ENCODE measurements at regions not wholly inside any gene's neighbourhood (a gene's known extent, or its start where the extent isn't known, plus 50 kb on each side); places are given as distances from the start of the nearest gene placed in this dataset.

DNA sequence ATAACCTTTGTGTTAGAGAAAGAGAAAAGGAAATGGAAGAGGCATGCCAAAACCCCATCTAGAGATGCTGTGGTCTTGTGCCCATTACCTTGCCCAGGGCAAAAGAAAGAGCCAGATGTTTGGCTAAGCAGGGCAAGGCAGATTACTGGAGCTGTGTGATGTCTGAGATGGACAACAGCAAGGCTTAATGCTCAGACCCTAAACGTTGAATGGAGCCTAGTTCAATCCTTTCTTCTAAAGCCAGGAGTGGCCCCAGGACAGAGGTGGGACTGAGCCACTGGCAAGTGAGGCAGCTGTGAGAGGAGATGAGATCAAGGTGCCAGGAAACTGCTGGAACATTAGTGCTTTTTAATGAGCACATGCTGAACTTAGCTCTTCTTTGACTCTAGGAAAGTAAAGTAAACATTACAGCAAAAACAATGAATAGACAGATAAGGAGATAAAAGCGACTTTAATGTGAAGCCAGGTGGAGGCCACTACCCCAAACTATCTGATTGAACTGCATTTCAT, 143.0 kb upstream of the EGFLAM start:
- Histone ChIP-seq H3K36me3 (replicated peaks in 1 of 2) (no peaks in the 10 kb centered on the region), H3K27me3 (no peaks in the 10 kb centered on the region), H3K4me1 (replicated peaks in 1 of 2) (no peaks in the 10 kb centered on the region), H3K27ac (no peak overlapping the region), H3K9me3 (replicated peaks in 1 of 3) (no peaks in the 10 kb centered on the region), H3K4me3 (no peak overlapping the region)
- WGBS, 4 donors: 27 to 41% (median 39%) methylated on average over 2 of the region's 2 CpGs
- DNase-seq: no peak
- intact Hi-C loops (cut with DNase I): no loop called here
- no peak for TF ChIP-seq POLR2A (IDR thresholded peaks at IDR 0.05)
- TF ChIP-seq, protein P1, sequence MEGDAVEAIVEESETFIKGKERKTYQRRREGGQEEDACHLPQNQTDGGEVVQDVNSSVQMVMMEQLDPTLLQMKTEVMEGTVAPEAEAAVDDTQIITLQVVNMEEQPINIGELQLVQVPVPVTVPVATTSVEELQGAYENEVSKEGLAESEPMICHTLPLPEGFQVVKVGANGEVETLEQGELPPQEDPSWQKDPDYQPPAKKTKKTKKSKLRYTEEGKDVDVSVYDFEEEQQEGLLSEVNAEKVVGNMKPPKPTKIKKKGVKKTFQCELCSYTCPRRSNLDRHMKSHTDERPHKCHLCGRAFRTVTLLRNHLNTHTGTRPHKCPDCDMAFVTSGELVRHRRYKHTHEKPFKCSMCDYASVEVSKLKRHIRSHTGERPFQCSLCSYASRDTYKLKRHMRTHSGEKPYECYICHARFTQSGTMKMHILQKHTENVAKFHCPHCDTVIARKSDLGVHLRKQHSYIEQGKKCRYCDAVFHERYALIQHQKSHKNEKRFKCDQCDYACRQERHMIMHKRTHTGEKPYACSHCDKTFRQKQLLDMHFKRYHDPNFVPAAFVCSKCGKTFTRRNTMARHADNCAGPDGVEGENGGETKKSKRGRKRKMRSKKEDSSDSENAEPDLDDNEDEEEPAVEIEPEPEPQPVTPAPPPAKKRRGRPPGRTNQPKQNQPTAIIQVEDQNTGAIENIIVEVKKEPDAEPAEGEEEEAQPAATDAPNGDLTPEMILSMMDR (IDR thresholded peaks at IDR 0.05): no peak

DNA sequence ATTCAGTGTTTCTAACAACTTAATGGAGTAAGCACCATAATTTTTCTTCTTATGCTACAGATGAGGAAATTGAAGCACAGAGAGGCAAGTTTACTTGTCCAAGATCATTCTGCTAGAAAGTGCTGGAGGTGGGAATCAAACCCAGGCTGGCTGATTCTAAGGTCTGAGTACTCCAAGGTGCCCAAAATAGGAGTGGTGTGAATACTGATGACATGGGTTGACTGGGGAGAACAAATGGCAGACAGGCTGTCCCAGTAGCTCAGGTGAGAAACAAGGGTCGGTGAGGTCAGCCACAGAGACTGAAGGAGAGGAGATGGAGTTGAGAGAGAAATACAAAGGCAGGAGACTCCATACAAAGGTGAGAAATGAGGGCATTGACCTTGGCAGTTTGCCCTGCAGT, 144.5 kb upstream of the EGFLAM start:
- TF ChIP-seq, protein P1 (IDR thresholded peaks at IDR 0.05): no peak
- no peak for TF ChIP-seq POLR2A (IDR thresholded peaks at IDR 0.05)
- Histone ChIP-seq H3K4me1 (replicated peaks in 1 of 2) (no peaks in the 10 kb centered on the region), H3K4me3 (no peak overlapping the region), H3K36me3 (replicated peaks in 1 of 2) (no peaks in the 10 kb centered on the region), H3K9me3 (replicated peaks in 1 of 3) (no peaks in the 10 kb centered on the region), H3K27me3 (no peaks in the 10 kb centered on the region), H3K27ac (no peak overlapping the region)
- 75 to 93% (median 83%) methylated on average over 1 of the region's 1 CpG for WGBS, 4 donors
- DNase-seq: no peak
- intact Hi-C loops (cut with DNase I): no loop called here

DNA sequence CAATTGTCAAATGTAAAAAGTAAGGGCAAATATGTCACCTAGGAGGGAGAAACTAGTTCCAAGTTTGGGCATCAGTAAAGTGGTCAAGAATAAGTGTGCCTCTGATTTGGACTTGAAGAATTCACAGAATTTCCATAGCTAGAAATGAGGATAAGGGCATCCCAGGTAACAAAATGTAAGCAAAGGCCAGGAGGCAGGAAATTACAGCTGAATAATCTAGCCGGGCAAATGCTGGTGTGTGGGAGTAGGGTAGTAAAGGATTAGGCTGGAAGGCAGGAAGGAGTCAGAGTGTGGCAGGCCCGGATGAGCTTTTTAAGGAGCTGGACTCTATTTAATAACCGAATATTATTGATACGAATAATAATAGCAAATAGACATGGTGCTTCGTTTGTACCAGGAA, 144.9 kb upstream of the EGFLAM start:
- H3K9me3 ChIP-seq (replicated peaks in 1 of 3): no peaks in the 10 kb centered on the region
- TF ChIP-seq, protein P1 (IDR thresholded peaks at IDR 0.05): no peak
- TF ChIP-seq POLR2A (IDR thresholded peaks at IDR 0.05): no peak
- H3K4me3 ChIP-seq: no peak overlapping the region
- intact Hi-C loops (cut with DNase I): no loop called here
- H3K27ac ChIP-seq: no peak overlapping the region
- H3K27me3 ChIP-seq: no peaks in the 10 kb centered on the region
- DNase-seq: no peak
- no peaks in the 10 kb centered on the region for H3K4me1 ChIP-seq (replicated peaks in 1 of 2)
- WGBS, 4 donors: 87 to 93% (median 88%) methylated on average over 5 of the region's 5 CpGs
- no peaks in the 10 kb centered on the region for H3K36me3 ChIP-seq (replicated peaks in 1 of 2)

DNA sequence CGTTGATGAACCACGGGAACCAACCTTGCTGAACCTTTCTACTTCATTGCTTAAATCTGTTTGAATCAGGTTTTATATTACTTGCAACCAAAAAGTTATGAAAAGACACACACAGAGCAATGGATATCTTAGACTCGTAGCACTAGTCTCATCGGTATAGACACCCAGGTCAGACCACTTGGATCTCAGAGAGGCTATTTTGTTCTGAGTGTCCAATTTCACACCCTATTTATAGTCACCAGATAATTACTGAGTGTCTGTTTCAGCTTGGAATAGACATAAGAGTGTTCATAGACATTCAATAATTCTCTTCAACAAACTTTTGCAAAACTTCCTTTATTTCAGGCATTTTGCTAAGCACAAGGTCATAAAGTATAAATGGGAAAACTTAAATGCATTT, 145.4 kb upstream of the EGFLAM start:
- intact Hi-C loops (cut with DNase I): no loop called here
- WGBS, 4 donors: 90 to 93% (median 91%) methylated on average over 4 of the region's 4 CpGs
- no peak for TF ChIP-seq POLR2A (IDR thresholded peaks at IDR 0.05)
- TF ChIP-seq, protein P1 (IDR thresholded peaks at IDR 0.05): no peak

More for the DNA sequence above, 145.4 kb upstream of the EGFLAM start:
- H3K4me3 ChIP-seq: no peak overlapping the region
- no peaks in the 10 kb centered on the region for H3K27me3 ChIP-seq
- no peaks in the 10 kb centered on the region for H3K36me3 ChIP-seq (replicated peaks in 1 of 2)
- no peak for DNase-seq
- H3K9me3 ChIP-seq (replicated peaks in 1 of 3): no peaks in the 10 kb centered on the region
- no peaks in the 10 kb centered on the region for H3K4me1 ChIP-seq (replicated peaks in 1 of 2)
- H3K27ac ChIP-seq: no peak overlapping the region

Data from adrenal gland (tissue), 9 donors.